GM18520 (cell line): ENCODE measurements at regions not wholly inside any gene's neighbourhood (a gene's known extent, or its start where the extent isn't known, plus 50 kb on each side); places are given as distances from the start of the nearest gene placed in this dataset.

Experiments used
- ATAC-seq: cut with Tn5 transposase; IDR thresholded peaks from one replicate; pipeline ENCODE4 v1.9.1; 2021; ENCODE audit not compliant: unreplicated experiment

DNA sequence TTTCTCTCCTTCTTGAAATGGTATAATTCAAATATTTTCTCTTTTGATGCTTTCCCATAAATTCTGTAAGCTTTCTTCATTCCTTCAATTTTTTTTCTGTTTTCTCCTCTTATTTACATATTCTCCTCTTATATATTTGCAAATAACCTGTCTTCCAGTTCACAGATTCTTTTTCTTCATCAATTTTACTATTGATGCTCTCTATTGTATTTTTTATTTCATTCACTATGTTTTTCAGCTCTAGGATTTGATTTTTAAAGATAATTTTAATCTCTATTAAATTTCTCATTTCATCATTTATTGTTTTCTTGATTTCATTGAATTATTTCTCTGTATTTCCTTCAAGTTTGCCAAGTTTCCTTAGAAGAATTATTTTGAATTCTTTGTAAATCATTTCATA lies 54.0 kb upstream of the PRPS1L1 start:
- ATAC-seq, result no peak

- no peak for ATAC-seq
Observed at GRCh38 chr7:18082169-18082568, 54.5 kb upstream of the PRPS1L1 start.

- ATAC-seq, result no peak
Observed at GRCh38 chr7:18086165-18087025, 58.7 kb upstream of the PRPS1L1 start.

DNA sequence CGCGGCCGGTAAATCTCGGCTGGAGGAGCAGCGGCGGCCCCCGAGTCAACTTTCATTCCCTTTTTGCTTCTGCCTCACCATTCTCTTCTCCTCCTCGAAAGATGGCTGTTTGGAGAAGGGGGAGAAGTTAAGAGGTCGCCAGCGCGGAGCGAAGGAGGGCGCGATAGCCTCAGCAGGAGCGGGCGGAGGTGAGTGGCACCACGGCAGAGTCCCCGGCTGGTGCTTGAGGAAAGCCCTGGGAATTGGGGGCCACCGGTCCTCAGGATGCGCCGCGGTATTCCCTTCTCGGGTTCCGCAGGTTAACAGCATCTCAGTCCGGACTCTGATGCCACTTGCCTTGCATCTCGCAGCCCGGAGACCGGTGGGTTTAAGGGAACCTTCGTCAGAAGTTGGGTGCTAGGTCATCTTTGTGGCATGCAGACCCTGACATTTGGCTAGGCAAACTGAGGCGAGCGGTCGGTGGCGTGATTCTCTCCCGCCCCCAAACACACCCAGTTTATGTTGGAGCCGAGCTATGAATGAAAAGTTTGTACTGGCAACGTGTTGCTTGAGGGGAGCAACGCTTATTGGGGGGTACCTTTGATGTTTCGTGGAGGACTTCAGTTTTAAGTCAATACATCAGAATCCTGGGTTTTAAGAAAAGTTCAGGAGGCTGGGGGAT lies 59.5 kb upstream of the PRPS1L1 start:
- ATAC-seq, result no peak

DNA sequence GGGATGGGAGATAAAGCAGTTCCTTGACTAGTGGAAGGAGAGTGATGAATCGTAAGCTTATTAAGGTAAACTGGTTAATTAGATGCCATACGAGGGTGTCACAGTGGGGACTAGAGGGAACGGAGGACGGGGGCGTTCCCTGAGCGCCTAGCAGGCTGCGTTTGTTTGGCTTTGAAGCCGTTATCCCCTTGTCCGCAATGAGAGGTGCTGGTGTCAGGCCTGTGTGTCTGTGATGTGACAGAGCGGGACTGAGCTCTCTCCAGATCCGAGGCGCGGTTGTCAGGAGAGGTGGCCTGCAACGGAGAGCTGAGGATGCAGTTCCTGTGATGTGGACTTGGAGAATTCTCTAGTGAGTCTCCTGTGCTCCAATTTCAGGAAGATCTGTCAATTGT lies 60.0 kb upstream of the PRPS1L1 start:
- ATAC-seq, result no peak

DNA sequence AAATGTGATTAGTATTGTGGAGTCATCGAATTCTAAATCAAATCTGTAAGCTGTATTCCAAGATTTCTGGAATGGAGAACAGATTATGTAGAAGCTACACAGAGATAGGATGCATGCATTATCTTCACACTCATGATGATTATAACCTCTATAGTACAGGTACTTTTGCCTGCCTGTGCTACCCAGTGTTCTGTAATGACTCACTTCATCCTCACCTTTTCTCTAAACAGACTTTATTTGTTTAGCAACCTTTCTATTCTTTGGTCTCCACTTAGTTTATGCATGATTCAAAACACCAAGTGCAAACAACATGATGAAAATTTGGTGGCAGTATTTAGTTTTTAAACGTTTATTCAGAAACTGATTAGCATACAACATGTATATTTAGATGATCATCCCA lies 68.4 kb upstream of the PRPS1L1 start:
- ATAC-seq, result no peak

GRCh38 chr7:18102576-18102975 lies 74.9 kb upstream of the PRPS1L1 start:
- ATAC-seq, result no peak

DNA sequence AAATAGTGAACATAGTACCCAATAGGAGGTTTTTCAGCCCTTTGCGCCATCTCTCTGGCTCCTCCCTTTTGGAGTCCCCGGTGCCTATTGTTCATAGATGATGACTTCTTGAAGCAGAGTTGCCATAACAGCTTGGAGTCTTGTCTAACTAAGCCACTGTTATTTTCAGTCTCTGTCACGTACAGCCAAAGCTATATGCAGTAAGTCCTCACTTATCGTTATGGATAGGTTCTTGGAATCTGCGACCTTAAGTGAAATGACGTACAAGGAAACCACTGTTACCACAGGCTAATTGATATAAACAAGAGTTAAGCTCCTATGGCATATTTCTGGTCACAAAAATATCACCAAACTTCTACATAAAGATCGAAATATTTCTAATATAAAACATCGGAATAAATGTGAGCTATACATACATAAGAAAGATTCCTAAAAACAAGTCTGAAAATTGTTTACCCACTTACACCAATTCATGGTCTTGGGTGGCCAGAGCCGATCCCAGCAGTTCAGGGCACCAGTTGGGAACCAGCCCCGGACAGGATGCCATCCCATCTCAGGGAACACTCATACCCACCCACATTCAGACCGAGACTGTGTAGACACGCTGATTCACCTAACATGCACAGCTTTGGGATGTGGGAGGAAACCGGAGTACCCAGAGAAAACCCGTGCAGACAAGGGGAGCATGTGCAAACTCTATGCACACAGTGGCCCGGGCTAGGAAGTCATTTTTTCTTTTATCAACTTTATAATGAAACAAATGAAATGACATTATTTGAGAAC lies 76.0 kb upstream of the PRPS1L1 start:
- ATAC-seq, result no peak

GRCh38 chr7:18109762-18110161 lies 82.1 kb upstream of the PRPS1L1 start:
- no peak for ATAC-seq

- no peak for ATAC-seq
Observed at GRCh38 chr7:18116661-18117060, 89.0 kb upstream of the PRPS1L1 start.

DNA sequence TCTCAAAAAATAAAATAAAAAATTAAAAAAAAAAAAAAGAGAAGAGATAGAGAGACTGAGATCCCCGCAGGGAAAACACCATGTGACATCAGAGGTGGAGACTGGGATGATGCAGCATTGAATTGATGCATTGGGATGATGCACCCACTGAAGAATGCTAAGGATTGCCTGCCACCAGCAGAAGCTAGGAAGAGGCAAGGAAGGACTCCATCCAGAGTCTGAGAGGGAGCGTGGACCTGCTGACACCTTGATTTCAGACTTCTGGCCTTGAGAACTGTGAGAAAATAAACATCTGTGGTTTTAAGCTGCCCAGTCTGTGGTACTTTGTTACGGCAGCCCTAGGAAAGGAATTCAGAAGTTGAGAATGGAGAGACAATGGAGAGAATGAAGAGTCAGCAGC lies 89.8 kb upstream of the PRPS1L1 start:
- ATAC-seq, result no peak

GRCh38 chr7:18119985-18120384 lies 92.3 kb upstream of the PRPS1L1 start:
- no peak for ATAC-seq

DNA sequence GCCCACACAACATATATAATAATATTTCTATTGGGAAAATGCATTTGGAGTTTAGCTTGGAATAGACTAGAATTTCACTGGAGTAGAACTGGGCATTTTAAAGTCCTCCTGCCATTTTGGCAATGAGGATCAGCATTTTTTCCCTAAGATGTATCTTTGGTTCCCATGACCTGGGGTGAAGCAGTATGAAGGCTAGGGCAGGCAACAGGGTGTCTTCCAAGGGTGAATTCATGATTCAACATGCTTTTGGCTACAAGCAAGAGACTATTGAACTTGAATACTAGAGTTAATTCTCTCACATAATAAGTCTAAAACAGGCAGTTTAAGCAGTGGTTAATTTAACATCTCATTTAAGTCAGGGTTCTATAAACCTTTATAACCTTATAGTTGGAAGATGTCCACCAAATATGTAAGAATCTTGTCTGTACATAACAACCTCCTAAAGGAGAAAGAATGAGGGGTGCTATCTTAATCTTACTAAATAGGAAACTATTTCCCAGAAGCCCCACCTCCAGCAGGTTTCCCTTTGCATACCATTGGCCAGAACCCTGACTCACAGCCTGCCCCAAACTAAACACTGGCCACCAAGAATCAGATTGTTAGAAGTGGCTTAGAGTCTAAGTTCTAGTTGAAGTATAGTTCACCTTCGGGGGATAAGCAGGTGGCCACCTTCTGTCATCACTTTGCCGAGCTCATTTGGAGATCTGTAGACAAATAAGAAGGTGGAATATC lies 96.0 kb upstream of the PRPS1L1 start:
- ATAC-seq, result no peak

GRCh38 chr7:18125476-18125875 lies 97.8 kb upstream of the PRPS1L1 start:
- no peak for ATAC-seq

- no peak for ATAC-seq
Observed at GRCh38 chr7:18126281-18126680, 98.6 kb upstream of the PRPS1L1 start.

DNA sequence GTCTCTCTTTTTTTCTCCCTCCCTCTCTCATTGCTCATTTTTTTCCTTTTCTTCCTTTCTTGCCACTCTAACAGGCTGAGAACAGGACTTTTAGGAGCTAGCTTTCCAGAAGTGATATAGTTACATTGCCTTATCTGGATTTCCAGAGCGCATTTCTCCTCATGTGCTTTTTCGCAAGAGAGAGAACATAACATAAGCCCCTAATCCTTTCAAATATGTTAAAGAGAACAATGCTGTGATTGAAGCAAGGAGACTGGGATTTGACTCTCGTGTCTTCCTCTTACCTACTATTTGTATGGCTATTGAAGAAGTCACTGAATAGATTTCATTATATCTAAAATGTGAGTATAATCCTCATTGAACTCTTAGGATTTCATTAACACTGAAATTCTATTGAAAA lies 101.2 kb upstream of the PRPS1L1 start:
- ATAC-seq, result no peak

DNA sequence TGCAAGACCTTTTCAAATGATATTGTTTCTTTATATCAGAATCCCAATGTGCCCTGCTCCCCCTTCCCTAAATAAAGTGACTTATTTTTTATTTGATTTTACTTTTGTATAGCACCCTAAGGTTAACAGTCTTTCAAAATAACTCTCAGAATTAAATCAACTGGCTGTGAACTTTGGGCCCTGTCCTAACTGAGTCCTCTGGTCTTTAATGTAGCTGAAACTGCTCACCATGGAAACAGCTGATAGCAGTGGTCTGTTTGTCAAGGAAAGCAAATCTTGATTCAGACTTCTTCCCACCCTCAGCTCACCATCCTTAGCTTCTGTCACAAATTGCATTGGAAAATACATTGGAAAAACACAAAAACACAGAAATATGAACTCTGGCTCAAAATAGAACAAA lies 105.2 kb upstream of the PRPS1L1 start:
- ATAC-seq, result no peak

GRCh38 chr7:18133921-18134320 lies 106.3 kb upstream of the PRPS1L1 start:
- ATAC-seq, result no peak

- ATAC-seq, result no peak
Observed at GRCh38 chr7:18140943-18141342, 113.3 kb upstream of the PRPS1L1 start.

- no peak for ATAC-seq
Observed at GRCh38 chr7:18144166-18144565, 116.5 kb upstream of the PRPS1L1 start.

DNA sequence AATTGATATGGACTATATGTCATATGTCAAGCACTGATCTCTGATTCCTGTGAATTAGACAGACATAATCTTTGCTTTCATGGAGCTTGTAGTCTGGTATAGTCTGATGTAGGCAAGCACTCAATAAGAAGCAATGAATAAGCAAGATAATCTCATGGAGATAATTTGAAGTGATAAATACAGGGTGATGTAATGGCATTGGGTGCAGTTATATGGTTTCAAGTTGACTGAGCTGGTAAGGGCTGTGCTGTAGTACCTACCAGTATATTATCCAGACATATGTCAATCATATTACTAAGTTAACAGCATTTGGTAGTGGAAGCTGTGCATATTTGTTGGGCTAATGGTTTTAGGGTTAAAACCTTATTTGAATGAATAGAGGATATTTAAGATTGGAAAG lies 117.5 kb upstream of the PRPS1L1 start:
- no peak for ATAC-seq
